AG10803 (cell line): ENCODE measurements at regions not wholly inside any gene's neighbourhood (a gene's known extent, or its start where the extent isn't known, plus 50 kb on each side); places are given as distances from the start of the nearest gene placed in this dataset.

ENCODE experiments used
- DNase-seq: peaks from one replicate; pipeline ENCODE4 v3.0.0; 2010; ENCODE audit warnings: low read depth
- H3K4me3 ChIP-seq: 2 replicates; pipeline ENCODE4 v1.5.1; 2011; ENCODE audit warnings: mild to moderate bottlenecking, low read length, control low read depth
- CTCF ChIP-seq: conservative IDR thresholded peaks from 2 replicates; pipeline ENCODE4 v1.5.1; 2011; ENCODE audit warnings: mild to moderate bottlenecking, low read length, control low read depth, inconsistent platforms

- DNase-seq: no peak
- no peak overlapping the region for H3K4me3 ChIP-seq
- no peak for TF ChIP-seq CTCF
These were observed 149.2 kb upstream of the LYZL2 start for GRCh38 chr10:30778769-30779168.

- DNase-seq: peak; percentile 93
- H3K4me3 ChIP-seq: no peak overlapping the region
These were observed 146.4 kb upstream of the LYZL2 start for GRCh38 chr10:30775779-30776591.

DNA sequence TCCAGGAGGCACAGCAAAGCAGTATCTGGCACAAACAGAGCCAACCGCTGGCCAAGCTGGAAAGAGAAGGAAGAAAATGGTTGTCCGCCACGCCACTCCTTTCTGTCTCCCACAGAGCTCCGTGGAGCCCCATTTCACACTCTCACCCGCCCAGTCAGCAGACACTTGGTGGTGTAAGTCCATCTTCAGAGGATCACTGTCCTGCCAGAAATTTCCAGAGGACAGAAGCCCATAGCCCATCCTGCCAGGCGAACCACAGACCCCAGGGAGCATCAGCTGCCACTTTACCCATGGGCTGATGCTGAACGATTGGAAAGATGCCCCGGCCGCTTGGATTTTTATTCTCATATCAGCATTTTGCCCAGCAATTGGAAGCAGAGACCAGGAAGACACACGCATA, 144.7 kb upstream of the LYZL2 start:
- no peak for TF ChIP-seq CTCF
- no peak overlapping the region for H3K4me3 ChIP-seq
- no peak for DNase-seq

More at GRCh38 chr10:30775779-30776591, 146.4 kb upstream of the LYZL2 start:
- TF ChIP-seq CTCF: no peak

DNA sequence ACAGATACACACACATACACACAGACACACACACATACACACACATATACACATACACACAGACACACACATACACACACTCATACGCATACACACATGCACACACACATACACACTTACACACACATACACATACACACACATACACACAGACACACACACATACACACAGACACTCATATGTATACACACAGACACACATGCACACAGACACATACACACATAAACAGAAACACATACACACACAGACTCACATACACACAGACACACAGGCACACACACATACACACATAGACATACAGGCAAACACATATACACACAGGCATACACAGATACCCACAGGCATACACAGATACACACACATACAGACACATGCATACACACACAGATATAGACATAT, 143.9 kb upstream of the LYZL2 start:
- H3K4me3 ChIP-seq: no peak overlapping the region
- no peak for DNase-seq
- no peak for TF ChIP-seq CTCF

DNA sequence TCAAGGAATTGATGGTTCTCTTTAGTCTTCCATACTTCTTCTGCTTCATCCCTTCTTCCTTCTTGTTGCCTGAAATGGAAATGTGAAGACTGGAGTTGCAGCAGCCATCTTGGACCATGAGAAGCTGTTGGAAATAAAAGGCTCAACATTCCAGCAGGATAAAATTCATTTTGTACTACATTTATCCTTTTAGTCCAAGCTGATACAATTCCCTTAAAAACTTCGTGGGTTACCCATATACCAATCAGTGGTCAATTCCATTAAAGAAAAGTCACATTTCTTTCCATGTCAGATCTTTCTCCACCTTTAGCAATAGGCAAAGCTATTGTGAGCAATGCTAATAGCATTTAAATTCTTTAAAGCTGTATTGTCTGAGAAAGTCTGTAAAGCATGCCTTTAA, 141.3 kb upstream of the LYZL2 start:
- no peak for DNase-seq
- TF ChIP-seq CTCF: no peak
- H3K4me3 ChIP-seq: no peak overlapping the region

DNA sequence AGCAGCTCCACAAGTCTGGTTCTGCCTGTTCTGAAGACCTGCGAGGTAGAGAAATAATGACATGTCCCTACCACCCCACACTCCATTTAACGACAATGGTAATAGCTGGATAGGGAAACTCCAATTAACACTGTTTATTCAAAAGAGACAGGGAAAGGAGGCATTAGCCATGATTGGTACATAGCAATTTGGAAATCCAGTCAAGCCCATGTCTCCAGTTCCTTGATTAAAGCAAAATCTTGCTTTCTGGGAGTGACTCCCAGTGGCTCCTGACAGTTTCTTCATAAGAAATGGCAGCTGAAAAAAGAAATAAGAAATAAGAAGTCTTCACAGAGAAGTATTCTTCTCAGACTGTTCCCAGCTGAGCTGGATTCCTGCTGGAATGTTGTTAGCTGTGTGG, 140.7 kb upstream of the LYZL2 start:
- TF ChIP-seq CTCF: no peak
- H3K4me3 ChIP-seq: no peak overlapping the region

DNA sequence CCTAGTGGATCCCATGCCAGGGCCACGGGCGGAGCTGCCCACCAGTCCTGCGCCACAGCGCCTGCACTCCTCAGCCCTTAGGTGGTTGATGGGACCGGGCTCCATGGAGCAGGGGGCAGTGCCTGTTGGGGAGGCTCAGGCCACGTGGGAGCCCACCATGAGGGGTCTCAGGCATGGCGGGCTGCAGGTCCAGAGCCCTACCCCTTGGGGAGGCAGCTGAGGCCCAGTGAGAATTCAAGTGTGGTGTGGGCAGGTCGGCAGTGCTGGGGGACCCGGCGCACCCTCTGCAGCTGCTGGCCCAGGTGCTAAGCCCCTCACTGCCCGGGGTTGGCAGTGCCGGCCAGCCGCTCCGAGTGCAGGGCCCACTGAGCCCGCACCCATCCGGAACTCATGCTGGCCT, 139.8 kb upstream of the LYZL2 start:
- no peak for DNase-seq
- no peak for TF ChIP-seq CTCF
- no peak overlapping the region for H3K4me3 ChIP-seq

More for the DNA sequence above, 140.7 kb upstream of the LYZL2 start:
- DNase-seq: no peak
